ENCODE measurements at regions not wholly inside any gene's neighbourhood (a gene's known extent, or its start where the extent isn't known, plus 50 kb on each side); places are given as distances from the start of the nearest gene placed in this dataset.

DNA sequence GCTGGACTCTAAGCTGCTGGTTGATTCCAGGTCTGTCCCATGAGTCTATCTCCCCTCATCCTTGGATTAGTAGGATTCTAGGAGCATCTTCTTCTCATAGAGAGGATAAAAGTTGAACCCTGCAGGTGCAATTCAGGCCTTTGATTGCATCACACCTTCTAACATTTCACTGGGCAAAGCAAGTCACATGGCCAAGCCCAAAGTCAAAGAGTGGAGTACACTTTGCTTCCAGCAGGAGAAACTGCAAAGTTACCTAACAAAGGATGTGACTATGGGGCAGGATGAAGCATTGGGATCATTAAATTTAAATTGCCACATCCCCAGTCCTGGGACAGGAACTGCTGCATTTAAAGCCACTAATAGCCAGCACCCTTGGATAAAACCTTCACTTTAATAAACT is 51.0 kb upstream of the EGFLAM start:
- H3K27me3 ChIP-seq (ENCODE audit: low read depth): peaks cover 58% of the 10 kb centered on the region
- H3K27ac ChIP-seq (replicated peaks): no peak overlapping the region
- intact Hi-C loops (cut with micrococcal nuclease): no loop called here
- H3K4me3 ChIP-seq: no peak overlapping the region
- H3K36me3 ChIP-seq: no peaks in the 10 kb centered on the region
- H3K4me1 ChIP-seq: no peaks in the 10 kb centered on the region
- H3K9me3 ChIP-seq (replicated peaks): peaks cover 3% of the 10 kb centered on the region
- TF ChIP-seq, protein P1, sequence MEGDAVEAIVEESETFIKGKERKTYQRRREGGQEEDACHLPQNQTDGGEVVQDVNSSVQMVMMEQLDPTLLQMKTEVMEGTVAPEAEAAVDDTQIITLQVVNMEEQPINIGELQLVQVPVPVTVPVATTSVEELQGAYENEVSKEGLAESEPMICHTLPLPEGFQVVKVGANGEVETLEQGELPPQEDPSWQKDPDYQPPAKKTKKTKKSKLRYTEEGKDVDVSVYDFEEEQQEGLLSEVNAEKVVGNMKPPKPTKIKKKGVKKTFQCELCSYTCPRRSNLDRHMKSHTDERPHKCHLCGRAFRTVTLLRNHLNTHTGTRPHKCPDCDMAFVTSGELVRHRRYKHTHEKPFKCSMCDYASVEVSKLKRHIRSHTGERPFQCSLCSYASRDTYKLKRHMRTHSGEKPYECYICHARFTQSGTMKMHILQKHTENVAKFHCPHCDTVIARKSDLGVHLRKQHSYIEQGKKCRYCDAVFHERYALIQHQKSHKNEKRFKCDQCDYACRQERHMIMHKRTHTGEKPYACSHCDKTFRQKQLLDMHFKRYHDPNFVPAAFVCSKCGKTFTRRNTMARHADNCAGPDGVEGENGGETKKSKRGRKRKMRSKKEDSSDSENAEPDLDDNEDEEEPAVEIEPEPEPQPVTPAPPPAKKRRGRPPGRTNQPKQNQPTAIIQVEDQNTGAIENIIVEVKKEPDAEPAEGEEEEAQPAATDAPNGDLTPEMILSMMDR (IDR thresholded peaks at IDR 0.05; ENCODE audit: borderline replicate concordance): no peak
- DNase-seq: no peak

DNA sequence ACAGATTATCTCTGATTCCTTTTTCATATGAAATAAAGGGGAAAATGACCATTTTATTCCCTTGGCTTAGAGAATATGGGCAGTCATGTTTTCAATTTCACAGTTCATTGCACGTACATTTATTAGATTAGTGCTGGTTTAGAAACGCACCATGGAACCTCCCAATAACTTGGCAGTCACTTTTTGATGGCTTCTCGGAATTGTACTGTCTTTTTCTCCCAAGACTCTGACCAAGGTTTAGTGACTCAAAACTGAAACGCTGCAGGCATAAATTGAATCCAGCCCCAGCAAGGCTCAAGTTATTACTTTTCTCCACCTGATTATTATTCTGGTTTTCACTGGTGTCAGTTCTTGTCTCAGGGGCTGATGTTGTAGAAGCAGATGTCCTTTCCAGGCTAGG is 55.6 kb upstream of the EGFLAM start:
- H3K9me3 ChIP-seq (replicated peaks): no peaks in the 10 kb centered on the region
- H3K4me3 ChIP-seq: no peak overlapping the region
- peaks cover 81% of the 10 kb centered on the region for H3K27me3 ChIP-seq (ENCODE audit: low read depth)
- no peaks in the 10 kb centered on the region for H3K36me3 ChIP-seq
- TF ChIP-seq, protein P1 (IDR thresholded peaks at IDR 0.05; ENCODE audit: borderline replicate concordance): no peak
- no peaks in the 10 kb centered on the region for H3K4me1 ChIP-seq
- no peak for DNase-seq
- no peak overlapping the region for H3K27ac ChIP-seq (replicated peaks)
- intact Hi-C loops (cut with micrococcal nuclease): no loop called here

DNA sequence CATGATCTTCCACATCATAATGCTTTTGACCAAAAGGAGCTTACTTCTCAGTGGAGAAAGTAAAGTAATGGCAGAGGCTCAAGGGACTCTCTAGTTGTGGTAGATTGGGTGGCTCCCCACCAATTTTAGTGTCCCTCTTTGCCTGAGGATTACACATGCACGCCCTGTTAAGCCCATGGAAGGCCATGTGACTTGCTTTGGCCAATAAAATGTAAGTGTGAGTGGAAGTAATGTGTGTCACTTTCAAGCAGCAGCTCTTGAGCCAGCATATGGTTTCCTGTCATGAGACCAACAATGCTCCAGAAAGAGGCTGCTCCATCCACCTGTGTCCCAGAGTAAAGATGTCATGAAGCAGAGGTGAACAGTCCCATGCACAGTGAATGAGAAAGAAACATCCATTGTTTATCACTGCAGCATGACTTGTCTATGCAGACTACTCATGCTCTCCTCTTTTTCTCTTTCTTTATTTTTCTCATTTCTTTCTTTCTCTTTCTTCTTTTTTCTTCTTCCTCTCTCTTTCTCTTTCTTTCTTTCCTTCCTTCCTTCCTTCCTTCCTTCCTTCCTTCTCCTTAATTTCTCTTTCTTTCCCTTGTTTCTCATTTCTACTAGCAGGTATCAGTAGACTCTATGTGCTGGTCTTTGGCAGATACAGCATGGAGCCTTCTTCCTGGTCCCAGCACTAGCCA is 57.3 kb upstream of the EGFLAM start:
- TF ChIP-seq, protein P1 (IDR thresholded peaks at IDR 0.05; ENCODE audit: borderline replicate concordance): no peak
- Histone ChIP-seq H3K27me3 (ENCODE audit: low read depth) (peaks cover 86% of the 10 kb centered on the region), H3K4me1 (no peaks in the 10 kb centered on the region), H3K36me3 (no peaks in the 10 kb centered on the region), H3K9me3 (replicated peaks) (no peaks in the 10 kb centered on the region), H3K4me3 (no peak overlapping the region), H3K27ac (replicated peaks) (no peak overlapping the region)
- intact Hi-C loops (cut with micrococcal nuclease): no loop called here
- no peak for DNase-seq

DNA sequence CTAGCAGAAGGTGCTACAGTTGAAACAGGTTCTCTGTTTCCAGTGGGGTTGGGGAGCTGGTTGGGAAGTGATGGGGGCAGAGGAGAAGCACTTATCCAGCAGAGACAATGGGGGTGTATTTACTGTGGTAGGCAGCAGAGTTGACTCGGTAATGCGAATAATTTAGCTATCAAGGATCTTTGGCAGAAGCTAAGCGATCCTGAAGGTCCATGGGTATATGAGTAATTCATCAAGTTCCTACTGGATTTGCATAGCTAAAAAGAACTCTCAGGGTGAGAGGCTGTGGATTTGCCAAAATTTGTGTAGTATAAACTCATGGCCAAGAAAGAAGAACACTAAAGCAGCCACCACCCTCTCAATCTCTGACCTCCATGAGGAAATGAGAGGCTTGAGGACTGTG is 61.2 kb upstream of the EGFLAM start:
- Histone ChIP-seq H3K36me3 (no peaks in the 10 kb centered on the region), H3K4me3 (no peak overlapping the region), H3K9me3 (replicated peaks) (no peaks in the 10 kb centered on the region), H3K27me3 (ENCODE audit: low read depth) (peaks cover 74% of the 10 kb centered on the region), H3K4me1 (no peaks in the 10 kb centered on the region), H3K27ac (replicated peaks) (no peak overlapping the region)
- DNase-seq: no peak
- TF ChIP-seq, protein P1 (IDR thresholded peaks at IDR 0.05; ENCODE audit: borderline replicate concordance): no peak
- intact Hi-C loops (cut with micrococcal nuclease): no loop called here

DNA sequence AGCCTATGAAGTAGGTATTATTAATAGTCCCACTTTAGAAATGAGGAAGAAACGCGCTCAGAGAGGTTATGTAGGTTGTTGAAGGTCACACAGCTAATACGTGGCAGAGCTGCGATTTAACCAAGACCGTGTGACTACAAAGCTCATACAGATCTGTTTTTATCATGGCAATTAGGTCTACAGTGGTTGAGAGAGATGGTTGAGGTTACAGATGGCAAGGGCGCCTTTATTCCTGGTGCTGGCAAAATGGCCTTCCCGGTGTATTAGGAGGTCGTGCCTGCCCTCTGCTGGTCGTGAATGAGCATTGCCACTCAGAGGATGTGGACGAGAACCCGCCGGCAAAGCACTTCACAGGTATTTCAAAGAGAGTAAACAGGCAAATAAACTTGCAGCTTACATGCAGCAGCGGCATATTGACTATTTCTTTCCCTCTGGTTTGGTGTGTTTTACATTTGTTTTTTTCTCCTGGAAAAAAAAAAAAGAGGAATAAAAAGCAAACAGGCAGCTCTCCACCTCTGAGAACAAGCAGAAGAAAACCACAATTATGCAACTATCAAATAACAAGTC is 65.3 kb upstream of the EGFLAM start:
- TF ChIP-seq, protein P1 (IDR thresholded peaks at IDR 0.05; ENCODE audit: borderline replicate concordance): peak; percentile 90
- intact Hi-C loops (cut with micrococcal nuclease): loop anchor here (5.0 kb wide), 1 partner anchor 356 kb away; no protein-coding TSS in a partner anchor
- Histone ChIP-seq H3K36me3 (no peaks in the 10 kb centered on the region), H3K4me3 (no peak overlapping the region), H3K27ac (replicated peaks) (no peak overlapping the region), H3K9me3 (replicated peaks) (no peaks in the 10 kb centered on the region), H3K27me3 (ENCODE audit: low read depth) (peaks cover 43% of the 10 kb centered on the region), H3K4me1 (no peaks in the 10 kb centered on the region)
- peak; percentile 62 for DNase-seq

All from left ventricle myocardium inferior (tissue), 1 donor.